Neural progenitor cell (in vitro differentiated cells): ENCODE measurements at regions not wholly inside any gene's neighbourhood (a gene's known extent, or its start where the extent isn't known, plus 50 kb on each side); places are given as distances from the start of the nearest gene placed in this dataset.
"Not testable (repeated sequence)": the region's sequence is repeated elsewhere in the genome, so short reads cannot be mapped to it uniquely, and the experiment has no call there.

Experiments
- DNase-seq: peaks from one replicate; pipeline ENCODE4 v3.0.0-alpha.2; 2016; ENCODE audit warnings: low spot score
- H2AFZ ChIP-seq: fragments of 200-600 bp; sonication (generic); replicated peaks from 2 replicates; pipeline ENCODE4 v1.6.1; 2016; ENCODE audit warnings: antibody characterized with exemption
- H3F3A ChIP-seq: fragments of 200-600 bp; sonication (generic); 2 replicates; pipeline ENCODE4 v1.6.1; 2016; ENCODE audit warnings: antibody characterized with exemption, low read depth
- H3K27ac ChIP-seq: fragments of 200-600 bp; sonication (generic); 2 replicates; pipeline ENCODE4 v1.5.1; 2016; ENCODE audit warnings: mild to moderate bottlenecking
- H3K27me3 ChIP-seq: fragments of 200-600 bp; sonication (generic); 2 replicates; pipeline ENCODE4 v1.6.1; 2016; ENCODE audit warnings: mild to moderate bottlenecking, moderate library complexity
- H3K36me3 ChIP-seq: fragments of 200-600 bp; sonication (generic); 2 replicates; pipeline ENCODE4 v1.5.1; 2016
- H3K4me1 ChIP-seq: fragments of 200-600 bp; sonication (generic); 2 replicates; pipeline ENCODE4 v1.6.1; 2016; ENCODE audit warnings: mixed run types
- H3K4me2 ChIP-seq: fragments of 200-600 bp; sonication (generic); 2 replicates; pipeline ENCODE4 v1.6.1; 2016
- H3K4me3 ChIP-seq: fragments of 200-600 bp; sonication (generic); 2 replicates; pipeline ENCODE4 v1.5.1; 2016
- H3K79me2 ChIP-seq: fragments of 200-600 bp; sonication (generic); 2 replicates; pipeline ENCODE4 v1.6.1; 2016; ENCODE audit warnings: low read depth
- H3K9ac ChIP-seq: fragments of 200-600 bp; sonication (generic); 2 replicates; pipeline ENCODE4 v1.6.1; 2016
- H3K9me3 ChIP-seq: fragments of 200-600 bp; sonication (generic); 2 replicates; pipeline ENCODE4 v1.5.1; 2016; ENCODE audit warnings: low read depth
- H4K20me1 ChIP-seq: fragments of 200-600 bp; sonication (generic); 2 replicates; pipeline ENCODE4 v1.6.1; 2016; ENCODE audit warnings: low read depth
- H3K27ac Mint-ChIP-seq: 3 replicates; pipeline ENCODE4 v1.8.0; 2021; ENCODE audit warnings: mixed read lengths
- H3K27me3 Mint-ChIP-seq: 2 replicates; pipeline ENCODE4 v1.8.0; 2022; ENCODE audit warnings: low read depth, mild to moderate bottlenecking, inconsistent platforms, moderate library complexity, mixed read lengths; ENCODE audit not compliant: insufficient read depth
- H3K36me3 Mint-ChIP-seq: 3 replicates; pipeline ENCODE4 v1.8.0; 2021; ENCODE audit warnings: mixed read lengths
- H3K4me1 Mint-ChIP-seq: 3 replicates; pipeline ENCODE4 v1.8.0; 2021; ENCODE audit warnings: mixed read lengths
- H3K4me3 Mint-ChIP-seq: 3 replicates; pipeline ENCODE4 v1.8.0; 2021; ENCODE audit warnings: mild to moderate bottlenecking, moderate library complexity, mixed read lengths
- H3K9me3 Mint-ChIP-seq: 3 replicates; pipeline ENCODE4 v1.8.0; 2020; ENCODE audit warnings: mixed read lengths

DNA sequence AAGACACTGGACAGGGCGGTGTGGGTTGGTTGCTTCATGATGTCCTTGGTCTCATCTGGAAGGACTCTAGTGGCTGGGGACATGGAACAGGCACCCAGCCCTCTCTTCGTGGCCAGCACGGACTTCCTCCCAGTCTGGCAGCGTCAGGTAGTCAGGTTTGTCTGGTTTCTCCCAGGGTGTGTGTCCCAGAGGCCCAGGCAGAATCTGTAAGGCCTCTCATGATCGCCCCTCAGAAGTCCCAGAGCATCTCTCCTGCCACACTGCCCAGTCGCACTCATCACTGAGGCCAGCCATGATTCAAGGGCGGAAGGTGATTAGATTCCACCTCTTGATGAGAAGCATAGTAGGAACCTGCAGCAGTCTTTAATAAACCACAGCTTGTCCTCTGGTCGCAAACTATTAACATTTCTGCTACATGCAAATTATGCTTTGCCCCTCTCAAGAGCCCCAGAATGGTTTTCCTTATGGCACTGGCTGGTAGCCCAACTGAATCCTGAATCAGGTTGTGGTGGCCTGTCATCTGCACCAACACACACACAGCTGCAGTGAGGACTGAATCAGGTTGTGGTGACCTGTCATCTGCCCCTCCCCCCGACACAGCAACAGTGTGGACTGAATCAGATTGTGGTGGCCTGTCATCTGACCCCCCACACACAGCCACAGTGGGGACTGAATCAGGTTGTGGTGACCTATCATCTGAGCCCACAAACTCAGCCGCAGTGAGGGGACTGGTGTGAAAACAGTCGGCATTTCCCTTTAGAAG is 1742.9 kb upstream of the TPTE start:
- peaks cover 32% of the 10 kb centered on the region for H3K9me3 Mint-ChIP-seq
- not testable (repeated sequence) for DNase-seq, H3K79me2 ChIP-seq

GRCh38 chr21:8812840-8813239 is 1708.5 kb upstream of the TPTE start:
- not testable (repeated sequence) for H2AFZ ChIP-seq, H3K4me1 Mint-ChIP-seq, H3K27me3 ChIP-seq, H3K9me3 Mint-ChIP-seq, H3K9ac ChIP-seq, H3K79me2 ChIP-seq, H3K27ac Mint-ChIP-seq, H3K4me3 ChIP-seq, H3K27me3 Mint-ChIP-seq, H3K36me3 ChIP-seq, H3F3A ChIP-seq, H3K9me3 ChIP-seq, DNase-seq, H3K27ac ChIP-seq, H3K4me1 ChIP-seq, H4K20me1 ChIP-seq, H3K36me3 Mint-ChIP-seq, H3K4me3 Mint-ChIP-seq, H3K4me2 ChIP-seq

More for the DNA sequence above, 1742.9 kb upstream of the TPTE start:
- H3K36me3 ChIP-seq, H3K4me3 Mint-ChIP-seq, H3K36me3 Mint-ChIP-seq, H4K20me1 ChIP-seq, H3K27me3 Mint-ChIP-seq, H3K4me3 ChIP-seq, H3K27ac ChIP-seq, H3K9me3 ChIP-seq, H3K4me1 ChIP-seq, H3K4me1 Mint-ChIP-seq, H2AFZ ChIP-seq, H3K4me2 ChIP-seq, H3F3A ChIP-seq, H3K27ac Mint-ChIP-seq, H3K9ac ChIP-seq, H3K27me3 ChIP-seq: not testable (repeated sequence)

- not testable (repeated sequence) for H3K9ac ChIP-seq, H3K4me1 Mint-ChIP-seq, H3K4me3 ChIP-seq, H3K27me3 ChIP-seq, H3K36me3 ChIP-seq, H3K9me3 Mint-ChIP-seq, H3K4me3 Mint-ChIP-seq, H3F3A ChIP-seq, H3K36me3 Mint-ChIP-seq, DNase-seq, H3K27ac ChIP-seq, H3K4me2 ChIP-seq, H3K27ac Mint-ChIP-seq, H4K20me1 ChIP-seq, H3K9me3 ChIP-seq, H3K4me1 ChIP-seq, H3K79me2 ChIP-seq, H2AFZ ChIP-seq, H3K27me3 Mint-ChIP-seq
Measured at GRCh38 chr21:8834264-8834663, 1687.1 kb upstream of the TPTE start.
